ENCODE measurements at regions not wholly inside any gene's neighbourhood (a gene's known extent, or its start where the extent isn't known, plus 50 kb on each side); places are given as distances from the start of the nearest gene placed in this dataset.

- TF ChIP-seq CTCF (IDR thresholded peaks at IDR 0.05; ENCODE audit: low read length) (no peak), EZH2 (IDR thresholded peaks at IDR 0.05; ENCODE audit: borderline replicate concordance, low read length) (no peak)
Observed at GRCh38 chr10:121309164-121309563, 289.1 kb downstream of the FGFR2 start.
